GM23248 (cell line): ENCODE measurements at regions not wholly inside any gene's neighbourhood (a gene's known extent, or its start where the extent isn't known, plus 50 kb on each side); places are given as distances from the start of the nearest gene placed in this dataset.

Source experiments
- EZH2 ChIP-seq: fragments of 200-600 bp; sonication (generic); IDR thresholded peaks from 2 replicates; pipeline ENCODE4 v1.6.1; 2018; ENCODE audit warnings: antibody characterized with exemption, mild to moderate bottlenecking; ENCODE audit not compliant: insufficient read depth, poor library complexity, severe bottlenecking
- EZH2phosphoT487 ChIP-seq: fragments of 200-600 bp; sonication (generic); IDR thresholded peaks from 2 replicates; pipeline ENCODE4 v1.6.1; 2018; ENCODE audit warnings: antibody characterized with exemption, moderate library complexity, mild to moderate bottlenecking, low read depth; ENCODE audit not compliant: insufficient read depth

GRCh38 chr2:186308347-186308746 lies 177.7 kb upstream of the ZC3H15 start:
- TF ChIP-seq EZH2phosphoT487 (no peak), EZH2 (no peak)
